ENCODE measurements at regions not wholly inside any gene's neighbourhood (a gene's known extent, or its start where the extent isn't known, plus 50 kb on each side); places are given as distances from the start of the nearest gene placed in this dataset.

DNA sequence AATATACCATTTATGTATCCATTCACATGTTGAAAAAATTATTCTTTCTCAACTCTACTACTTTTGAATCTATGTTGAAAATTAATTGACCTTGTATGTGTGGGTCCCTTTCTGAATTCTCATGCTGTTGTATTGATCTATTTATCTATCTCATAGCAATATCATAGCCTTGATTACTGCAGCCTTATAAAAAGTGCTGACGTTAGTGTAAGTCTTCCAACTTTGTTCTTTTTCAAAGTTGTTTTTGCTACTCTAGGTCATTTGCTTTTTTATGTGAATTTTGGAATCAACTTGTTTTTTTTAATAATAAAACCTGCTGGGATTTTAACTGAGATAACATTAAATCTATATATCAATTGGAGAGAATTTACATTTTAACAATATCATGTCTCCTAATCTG lies 52.2 kb upstream of the PAX3 start:
- no peaks in the 10 kb centered on the region for H3K36me3 ChIP-seq (ENCODE audit: low read depth)
- H3K4me2 ChIP-seq, result no peak overlapping the region
- H3K4me3 ChIP-seq, result no peak overlapping the region
- intact Hi-C loops (cut with micrococcal nuclease; ENCODE audit: unreplicated experiment), result no loop called here
- H3K79me2 ChIP-seq (ENCODE audit: low read depth), result no peaks in the 10 kb centered on the region
- H4K20me1 ChIP-seq (ENCODE audit: insufficient read depth), result no peaks in the 10 kb centered on the region
- H3K4me1 ChIP-seq (replicated peaks; ENCODE audit: insufficient read depth), result no peaks in the 10 kb centered on the region
- no TSS peak for BruUV-seq (replicated peaks)
- H3K27me3 ChIP-seq (ENCODE audit: insufficient read depth, low read depth), result no peaks in the 10 kb centered on the region
- TF ChIP-seq EZH2 (IDR thresholded peaks at IDR 0.05; ENCODE audit: low read depth), result no peak
- TF ChIP-seq, protein P1, sequence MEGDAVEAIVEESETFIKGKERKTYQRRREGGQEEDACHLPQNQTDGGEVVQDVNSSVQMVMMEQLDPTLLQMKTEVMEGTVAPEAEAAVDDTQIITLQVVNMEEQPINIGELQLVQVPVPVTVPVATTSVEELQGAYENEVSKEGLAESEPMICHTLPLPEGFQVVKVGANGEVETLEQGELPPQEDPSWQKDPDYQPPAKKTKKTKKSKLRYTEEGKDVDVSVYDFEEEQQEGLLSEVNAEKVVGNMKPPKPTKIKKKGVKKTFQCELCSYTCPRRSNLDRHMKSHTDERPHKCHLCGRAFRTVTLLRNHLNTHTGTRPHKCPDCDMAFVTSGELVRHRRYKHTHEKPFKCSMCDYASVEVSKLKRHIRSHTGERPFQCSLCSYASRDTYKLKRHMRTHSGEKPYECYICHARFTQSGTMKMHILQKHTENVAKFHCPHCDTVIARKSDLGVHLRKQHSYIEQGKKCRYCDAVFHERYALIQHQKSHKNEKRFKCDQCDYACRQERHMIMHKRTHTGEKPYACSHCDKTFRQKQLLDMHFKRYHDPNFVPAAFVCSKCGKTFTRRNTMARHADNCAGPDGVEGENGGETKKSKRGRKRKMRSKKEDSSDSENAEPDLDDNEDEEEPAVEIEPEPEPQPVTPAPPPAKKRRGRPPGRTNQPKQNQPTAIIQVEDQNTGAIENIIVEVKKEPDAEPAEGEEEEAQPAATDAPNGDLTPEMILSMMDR (conservative IDR thresholded peaks at IDR 0.05), result no peak
- ChIA-PET CTCF (interaction anchor here (0.6 kb wide), 1 partner anchor 103 kb away, joined by 3 read pairs; no protein-coding TSS in a partner anchor), POLR2A (ENCODE audit: unreplicated experiment) (interaction anchor here (0.6 to 0.7 kb wide), 2 partner anchors 203 to 301 kb away, joined by 4 to 5 read pairs; no protein-coding TSS in a partner anchor)
- H2AFZ ChIP-seq, result no peak overlapping the region
- H3F3A ChIP-seq (ENCODE audit: insufficient read depth, low read depth), result no peaks in the 10 kb centered on the region
- no peak overlapping the region for H3K27ac ChIP-seq
- no peaks in the 10 kb centered on the region for H3K9me2 ChIP-seq (ENCODE audit: insufficient read depth)
- peaks cover 9% of the 10 kb centered on the region; the same call in 1 of the 2 replicates for H3K9me3 ChIP-seq (ENCODE audit: insufficient read depth, low read depth)
- no peak for DNase-seq

DNA sequence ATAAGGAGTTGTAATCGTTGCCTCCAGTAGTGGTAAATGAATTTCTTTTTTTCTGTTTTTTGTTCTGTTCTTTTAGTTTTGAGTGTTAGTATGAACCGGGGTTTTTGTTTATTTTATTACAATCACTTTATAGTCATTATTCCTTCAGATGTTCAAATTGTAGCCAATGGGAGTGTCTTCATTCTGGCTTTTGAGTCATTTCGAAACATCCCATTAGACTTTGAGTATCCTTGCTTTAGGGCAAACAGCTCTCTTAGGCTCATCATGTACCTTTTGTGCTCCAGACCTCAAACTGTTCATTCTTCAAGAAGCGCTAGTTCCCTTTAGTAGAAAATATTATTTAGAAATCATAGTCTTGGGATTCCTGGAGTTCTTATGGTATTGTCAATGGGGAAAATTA lies 54.2 kb upstream of the PAX3 start:
- Histone ChIP-seq H3K4me1 (replicated peaks; ENCODE audit: insufficient read depth) (no peaks in the 10 kb centered on the region), H4K20me1 (ENCODE audit: insufficient read depth) (no peaks in the 10 kb centered on the region), H2AFZ (no peak overlapping the region), H3K36me3 (ENCODE audit: low read depth) (no peaks in the 10 kb centered on the region), H3K4me3 (no peak overlapping the region), H3F3A (ENCODE audit: insufficient read depth, low read depth) (no peaks in the 10 kb centered on the region), H3K9me2 (ENCODE audit: insufficient read depth) (no peaks in the 10 kb centered on the region), H3K27me3 (ENCODE audit: insufficient read depth, low read depth) (no peaks in the 10 kb centered on the region), H3K27ac (no peak overlapping the region), H3K79me2 (ENCODE audit: low read depth) (no peaks in the 10 kb centered on the region), H3K9me3 (ENCODE audit: insufficient read depth, low read depth) (peaks cover 9% of the 10 kb centered on the region; the same call in 1 of the 2 replicates), H3K4me2 (no peak overlapping the region)
- BruUV-seq (replicated peaks), result no TSS peak
- TF ChIP-seq EZH2 (IDR thresholded peaks at IDR 0.05; ENCODE audit: low read depth), result no peak
- TF ChIP-seq, protein P1 (conservative IDR thresholded peaks at IDR 0.05), result no peak
- ChIA-PET CTCF (no interaction called here), POLR2A (ENCODE audit: unreplicated experiment) (no interaction called here)
- no peak for DNase-seq
- intact Hi-C loops (cut with micrococcal nuclease; ENCODE audit: unreplicated experiment), result no loop called here

DNA sequence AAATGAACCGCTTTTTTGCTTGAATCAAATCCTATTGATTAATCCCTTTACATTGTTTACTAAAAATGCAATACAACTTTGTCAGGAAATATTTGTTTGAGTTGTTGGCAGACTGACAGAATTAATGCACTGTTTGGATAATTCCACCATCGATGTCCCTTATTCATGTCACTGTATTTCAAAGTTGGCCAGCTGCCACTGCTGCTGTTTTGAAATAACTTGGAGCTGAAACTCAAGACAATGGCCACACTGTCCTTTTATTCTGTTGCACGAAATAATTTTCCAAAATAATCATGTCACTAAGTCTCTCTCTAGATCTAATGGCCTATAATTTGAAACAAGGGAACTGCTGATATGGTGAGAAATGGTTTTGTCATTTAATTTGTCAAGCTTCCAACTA lies 55.2 kb upstream of the PAX3 start:
- H4K20me1 ChIP-seq (ENCODE audit: insufficient read depth), result no peaks in the 10 kb centered on the region
- intact Hi-C loops (cut with micrococcal nuclease; ENCODE audit: unreplicated experiment), result no loop called here
- POLR2A ChIA-PET (ENCODE audit: unreplicated experiment), result no interaction called here
- BruUV-seq (replicated peaks), result no TSS peak
- H3K4me3 ChIP-seq, result no peak overlapping the region
- no peak overlapping the region for H3K4me2 ChIP-seq
- no peaks in the 10 kb centered on the region for H3K79me2 ChIP-seq (ENCODE audit: low read depth)
- H3K27me3 ChIP-seq (ENCODE audit: insufficient read depth, low read depth), result no peaks in the 10 kb centered on the region
- TF ChIP-seq, protein P1 (conservative IDR thresholded peaks at IDR 0.05), result no peak
- no peak for TF ChIP-seq EZH2 (IDR thresholded peaks at IDR 0.05; ENCODE audit: low read depth)
- H2AFZ ChIP-seq, result 0 out of 2 replicates have a peak overlapping the region, but pooled peaks have one; percentile 13
- no peaks in the 10 kb centered on the region for H3K4me1 ChIP-seq (replicated peaks; ENCODE audit: insufficient read depth)
- CTCF ChIA-PET, result no interaction called here
- no peaks in the 10 kb centered on the region for H3F3A ChIP-seq (ENCODE audit: insufficient read depth, low read depth)
- no peak for DNase-seq
- no peaks in the 10 kb centered on the region for H3K9me2 ChIP-seq (ENCODE audit: insufficient read depth)
- H3K9me3 ChIP-seq (ENCODE audit: insufficient read depth, low read depth), result peaks cover 9% of the 10 kb centered on the region; the same call in 1 of the 2 replicates
- no peaks in the 10 kb centered on the region for H3K36me3 ChIP-seq (ENCODE audit: low read depth)
- no peak overlapping the region for H3K27ac ChIP-seq

Measured in PC-9 (cell line).